PC-3 (cell line): ENCODE measurements at regions not wholly inside any gene's neighbourhood (a gene's known extent, or its start where the extent isn't known, plus 50 kb on each side); places are given as distances from the start of the nearest gene placed in this dataset.

Experiments
- ATAC-seq: fragments of 200-7000 bp; cut with Tn5 transposase; 2 replicates; pipeline ENCODE4 v1.9.1; 2020; ENCODE audit warnings: mild to moderate bottlenecking, moderate library complexity
- BruUV-seq: library from RNA; stranded (reverse); fragments of 400-500 nt; replicated peaks from 2 replicates; lab custom pipeline; 2021; lab: Mats Ljungman, UMichigan
- CTCF ChIA-PET: fragments of 300-600 bp; sonication (Branson Sonifier 250); formaldehyde crosslinking; loops from one replicate; lab custom pipeline; 2022; ENCODE audit warnings: antibody characterized with exemption; lab: Charles Lee
- POLR2A ChIA-PET: fragments of 300-600 bp; sonication (Branson Sonifier 250); formaldehyde crosslinking; loops from one replicate; lab custom pipeline; 2022; ENCODE audit warnings: antibody characterized with exemption; ENCODE audit not compliant: unreplicated experiment; lab: Charles Lee
- DNase-seq: peaks from one replicate; pipeline ENCODE4 v3.0.0-alpha.2; 2015
- H2AFZ ChIP-seq: fragments of 300-600 bp; sonication (generic); 2 replicates; pipeline ENCODE4 v1.6.0; 2016; ENCODE audit warnings: antibody characterized with exemption, low read length
- H3F3A ChIP-seq: fragments of 300-600 bp; sonication (generic); one replicate; pipeline ENCODE4 v1.6.0; 2017; ENCODE audit warnings: antibody characterized with exemption, low read length, control low read depth, mild to moderate bottlenecking; ENCODE audit not compliant: unreplicated experiment
- H3K27ac ChIP-seq: fragments of 300-600 bp; sonication (generic); 2 replicates; pipeline ENCODE4 v1.5.1; 2016; ENCODE audit warnings: mild to moderate bottlenecking, low read length
- H3K27me3 ChIP-seq: fragments of 300-600 bp; sonication (generic); 2 replicates; pipeline ENCODE4 v1.6.1; 2016; ENCODE audit warnings: low read length, mixed read lengths
- H3K36me3 ChIP-seq: fragments of 300-600 bp; sonication (generic); 2 replicates; pipeline ENCODE4 v1.6.1; 2016; ENCODE audit warnings: low read depth, mixed run types, low read length, mixed read lengths
- H3K4me1 ChIP-seq: fragments of 300-600 bp; sonication (generic); 2 replicates; pipeline ENCODE4 v1.5.1; 2016; ENCODE audit warnings: low read length; ENCODE audit not compliant: insufficient read depth
- H3K4me2 ChIP-seq: fragments of 300-600 bp; sonication (generic); 2 replicates; pipeline ENCODE4 v1.6.0; 2016; ENCODE audit warnings: low read length
- H3K4me3 ChIP-seq: fragments of 300-600 bp; sonication (generic); 2 replicates; pipeline ENCODE4 v1.5.1; 2016; ENCODE audit warnings: mild to moderate bottlenecking, low read length, mixed read lengths
- H3K79me2 ChIP-seq: fragments of 300-600 bp; sonication (generic); 2 replicates; pipeline ENCODE4 v1.6.1; 2017; ENCODE audit warnings: low read length, mixed read lengths
- H3K9ac ChIP-seq: fragments of 300-600 bp; sonication (generic); 2 replicates; pipeline ENCODE4 v1.6.0; 2016; ENCODE audit warnings: mild to moderate bottlenecking, low read length
- H3K9me2 ChIP-seq: fragments of 300-600 bp; sonication (generic); replicated peaks from 2 replicates; pipeline ENCODE4 v1.6.1; 2016; ENCODE audit warnings: mixed run types, low read length, mixed read lengths
- H3K9me3 ChIP-seq: fragments of 300-600 bp; sonication (generic); 2 replicates; pipeline ENCODE4 v1.6.1; 2016; ENCODE audit warnings: low read length, mixed read lengths
- H4K20me1 ChIP-seq: fragments of 300-600 bp; sonication (generic); 2 replicates; pipeline ENCODE4 v1.6.1; 2016; ENCODE audit warnings: low read length, mixed read lengths
- CTCF ChIP-seq: fragments of 300-600 bp; sonication (generic); conservative IDR thresholded peaks from 2 replicates; pipeline ENCODE4 v1.5.1; 2017; ENCODE audit warnings: antibody characterized with exemption, low read depth, mild to moderate bottlenecking, low read length
- EZH2 ChIP-seq: fragments of 300-600 bp; sonication (generic); IDR thresholded peaks from one replicate; pipeline ENCODE4 v1.6.1; 2017; ENCODE audit warnings: antibody characterized with exemption, mild to moderate bottlenecking, low read length; ENCODE audit not compliant: unreplicated experiment
- EZH2phosphoT487 ChIP-seq: fragments of 300-600 bp; sonication (generic); IDR thresholded peaks from 2 replicates; pipeline ENCODE4 v1.6.1; 2018; ENCODE audit warnings: mild to moderate bottlenecking, antibody characterized with exemption, low read length, borderline replicate concordance
- intact Hi-C: fragments of 100-400 bp; cut with micrococcal nuclease; formaldehyde crosslinking; loops from 2 replicates; pipeline ENCODE4 v1.9.0; 2023

DNA sequence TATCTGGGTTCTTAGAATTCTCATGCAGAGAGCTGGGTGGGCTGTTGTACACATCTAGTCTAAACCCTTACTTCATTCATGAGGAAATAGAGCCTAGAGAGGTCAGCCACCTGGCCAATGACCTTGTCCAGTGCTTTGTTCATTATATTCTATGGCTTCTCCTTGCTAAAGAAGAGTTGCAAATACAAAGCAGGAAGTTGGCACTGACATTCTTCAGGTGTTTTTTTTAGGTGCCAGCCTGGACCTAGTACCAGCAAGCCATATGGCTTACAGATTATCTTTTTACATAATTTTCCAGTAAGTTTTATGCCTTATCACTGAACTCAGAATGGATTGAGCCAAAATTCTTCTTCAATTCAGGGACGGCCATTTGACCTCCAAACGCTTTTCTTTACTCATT, 54.7 kb upstream of the PGM2 start:
- ATAC-seq, result no peak
- Histone ChIP-seq H3K4me3 (no peak overlapping the region), H2AFZ (no peak overlapping the region), H3K79me2 (no peaks in the 10 kb centered on the region), H3F3A (no peaks in the 10 kb centered on the region), H3K4me2 (no peak overlapping the region), H3K27ac (no peak overlapping the region), H3K9ac (no peak overlapping the region), H3K9me3 (no peaks in the 10 kb centered on the region), H3K27me3 (no peaks in the 10 kb centered on the region), H3K4me1 (no peaks in the 10 kb centered on the region), H3K9me2 (no peaks in the 10 kb centered on the region), H4K20me1 (no peaks in the 10 kb centered on the region), H3K36me3 (no peaks in the 10 kb centered on the region)
- TF ChIP-seq CTCF (no peak), EZH2phosphoT487 (no peak), EZH2 (no peak)
- intact Hi-C loops, result no loop called here
- CTCF ChIA-PET, result no interaction called here
- POLR2A ChIA-PET, result no interaction called here
- no TSS peak for BruUV-seq
- no peak for DNase-seq

- no peaks in the 10 kb centered on the region for H3K27me3 ChIP-seq
- no TSS peak for BruUV-seq
- intact Hi-C loops, result no loop called here
- ChIA-PET POLR2A (no interaction called here), CTCF (no interaction called here)
- no peaks in the 10 kb centered on the region for H3K9me3 ChIP-seq
- H2AFZ ChIP-seq, result no peak overlapping the region
- no peaks in the 10 kb centered on the region for H3K36me3 ChIP-seq
- no peak overlapping the region for H3K4me2 ChIP-seq
- H3F3A ChIP-seq, result no peaks in the 10 kb centered on the region
- H3K79me2 ChIP-seq, result no peaks in the 10 kb centered on the region
- H3K27ac ChIP-seq, result no peak overlapping the region
- TF ChIP-seq CTCF (no peak), EZH2 (no peak), EZH2phosphoT487 (no peak)
- DNase-seq, result no peak
- H3K9ac ChIP-seq, result no peak overlapping the region
- H4K20me1 ChIP-seq, result no peaks in the 10 kb centered on the region
- no peaks in the 10 kb centered on the region for H3K9me2 ChIP-seq
- ATAC-seq, result no peak
- no peak overlapping the region for H3K4me3 ChIP-seq
- H3K4me1 ChIP-seq, result no peaks in the 10 kb centered on the region
Measured at GRCh38 chr4:37770016-37770415, 56.5 kb upstream of the PGM2 start.

GRCh38 chr4:37769391-37769989, 57.0 kb upstream of the PGM2 start:
- H3K4me2 ChIP-seq, result no peak overlapping the region
- H4K20me1 ChIP-seq, result no peaks in the 10 kb centered on the region
- ATAC-seq, result no peak
- H3K27ac ChIP-seq, result no peak overlapping the region
- intact Hi-C loops, result no loop called here
- H2AFZ ChIP-seq, result no peak overlapping the region
- H3K9me2 ChIP-seq, result no peaks in the 10 kb centered on the region
- no peaks in the 10 kb centered on the region for H3F3A ChIP-seq
- no peaks in the 10 kb centered on the region for H3K36me3 ChIP-seq
- CTCF ChIA-PET, result no interaction called here
- no peaks in the 10 kb centered on the region for H3K79me2 ChIP-seq
- no peaks in the 10 kb centered on the region for H3K9me3 ChIP-seq
- H3K27me3 ChIP-seq, result no peaks in the 10 kb centered on the region
- no TSS peak for BruUV-seq
- no peaks in the 10 kb centered on the region for H3K4me1 ChIP-seq
- TF ChIP-seq EZH2 (no peak), EZH2phosphoT487 (no peak), CTCF (no peak)
- POLR2A ChIA-PET, result no interaction called here
- H3K4me3 ChIP-seq, result no peak overlapping the region
- no peak overlapping the region for H3K9ac ChIP-seq
- no peak for DNase-seq
